Prostate gland (tissue), 2 donors: ENCODE measurements at regions not wholly inside any gene's neighbourhood (a gene's known extent, or its start where the extent isn't known, plus 50 kb on each side); places are given as distances from the start of the nearest gene placed in this dataset.

Experiments
- DNase-seq: peaks from one replicate; pipeline ENCODE4 v3.0.0-alpha.2; 2019; ENCODE audit warnings: low spot score
- H3K27ac ChIP-seq, 2 donors: fragments of 200-600 bp; sonication (generic); 2 replicates each; pipeline ENCODE4 v1.5.1; 2017 to 2019
- H3K27me3 ChIP-seq: fragments of 200-600 bp; sonication (generic); replicated peaks from 2 replicates; pipeline ENCODE4 v1.5.1; 2019; ENCODE audit not compliant: insufficient read depth
- H3K36me3 ChIP-seq, 2 donors: fragments of 200-600 bp; sonication (generic); 1 replicate in 1 of 2; 2 replicates in 1 of 2; pipeline versions ENCODE4 v1.5.1 to v1.8.1; 2017 to 2019
- H3K4me1 ChIP-seq: fragments of 200-600 bp; sonication (generic); replicated peaks from 2 replicates; pipeline ENCODE4 v1.5.1; 2019
- H3K4me3 ChIP-seq, 2 donors: fragments of 200-600 bp; sonication (generic); 2 replicates each; pipeline ENCODE4 v1.5.1; 2017 to 2019
- H3K9me3 ChIP-seq: fragments of 200-600 bp; sonication (generic); 2 replicates; pipeline ENCODE4 v1.5.1; 2017
- CTCF ChIP-seq, 4 experiments: fragments of 200-600 bp in 2 of 4; fragments of 450-650 bp in 2 of 4; sonication (generic) in 2 of 4; IDR thresholded peaks; 1 replicate in 3 of 4; 2 replicates in 1 of 4; pipeline ENCODE4 v1.5.1; 2016 to 2019; ENCODE audit warnings: antibody characterized with exemption in 4 of 4, mild to moderate bottlenecking in 2 of 4, moderate library complexity in 2 of 4
- POLR2A ChIP-seq: fragments of 450-650 bp; IDR thresholded peaks from one replicate; pipeline ENCODE4 v1.6.1; 2016; ENCODE audit warnings: antibody characterized with exemption, mild to moderate bottlenecking
- POLR2AphosphoS5 ChIP-seq: sonication (generic); formaldehyde crosslinking; IDR thresholded peaks from one replicate; pipeline ENCODE4 v1.6.1; 2017; ENCODE audit warnings: antibody characterized with exemption
- WGBS: methylation state at CpG from one replicate; pipeline ENCODE4 v1.1.5; 2018; 5-methylcytosine and 5-hydroxymethylcytosine counted together
- intact Hi-C: fragments of 100-400 bp; cut with DNase I; formaldehyde crosslinking; loops from one replicate; pipeline ENCODE4 v1.14.2; 2022

GRCh38 chr10:1847361-1847760, 110.0 kb upstream of the ADARB2 start:
- TF ChIP-seq CTCF (IDR thresholded peaks at IDR 0.05) (no peak), POLR2A (no peak), POLR2AphosphoS5 (no peak)
- 90% methylated on average over 18 of the region's 18 CpGs for WGBS
- H3K27ac ChIP-seq = no peak overlapping the region

DNA sequence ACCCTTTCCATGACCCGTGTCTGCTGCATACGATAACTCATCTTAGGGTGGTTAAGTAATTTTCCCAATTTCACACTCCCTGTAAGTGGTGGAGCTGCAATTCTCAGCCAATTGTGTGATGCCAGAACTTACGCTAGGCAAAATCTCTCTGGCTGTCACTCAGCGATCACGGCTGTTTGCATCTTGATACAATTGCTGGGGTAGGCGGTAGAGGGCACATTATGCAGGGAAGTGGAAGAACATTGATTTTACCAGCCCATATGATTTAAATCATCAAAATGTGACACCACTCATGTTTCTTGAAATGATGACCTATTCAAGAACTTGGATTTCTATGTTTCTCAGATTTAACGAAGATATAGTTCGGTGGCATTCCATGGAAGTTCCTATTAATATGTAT, 108.7 kb upstream of the ADARB2 start:
- Histone ChIP-seq H3K27ac (no peak overlapping the region), H3K27me3 (no peaks in the 10 kb centered on the region), H3K36me3 (no peaks in the 10 kb centered on the region), H3K4me3 (no peak overlapping the region), H3K9me3 (no peaks in the 10 kb centered on the region), H3K4me1 (no peaks in the 10 kb centered on the region)
- intact Hi-C loops = no loop called here
- no peak for TF ChIP-seq POLR2AphosphoS5
- TF ChIP-seq CTCF (IDR thresholded peaks at IDR 0.05) = no peak
- TF ChIP-seq POLR2A = no peak
- WGBS = 92% methylated on average over 8 of the region's 8 CpGs
- no peak for DNase-seq

More at GRCh38 chr10:1847361-1847760, 110.0 kb upstream of the ADARB2 start:
- DNase-seq = no peak
- Histone ChIP-seq H3K4me1 (no peaks in the 10 kb centered on the region), H3K27me3 (no peaks in the 10 kb centered on the region), H3K4me3 (no peak overlapping the region), H3K36me3 (no peaks in the 10 kb centered on the region), H3K9me3 (no peaks in the 10 kb centered on the region)
- intact Hi-C loops = no loop called here

GRCh38 chr10:1841759-1842158, 104.4 kb upstream of the ADARB2 start:
- no peak overlapping the region for H3K27ac ChIP-seq
- WGBS = 77% methylated on average over 3 of the region's 3 CpGs
- DNase-seq = no peak

GRCh38 chr10:1829712-1830111, 92.4 kb upstream of the ADARB2 start:
- WGBS = 62% methylated on average over 5 of the region's 5 CpGs
- Histone ChIP-seq H3K27me3 (no peaks in the 10 kb centered on the region), H3K27ac (no peak overlapping the region), H3K4me3 (no peak overlapping the region), H3K36me3 (no peaks in the 10 kb centered on the region), H3K9me3 (no peaks in the 10 kb centered on the region), H3K4me1 (no peaks in the 10 kb centered on the region)
- TF ChIP-seq POLR2AphosphoS5 = no peak
- no peak for TF ChIP-seq POLR2A
- no peak for TF ChIP-seq CTCF (IDR thresholded peaks at IDR 0.05)
- DNase-seq = no peak
- intact Hi-C loops = no loop called here

More at GRCh38 chr10:1841759-1842158, 104.4 kb upstream of the ADARB2 start:
- Histone ChIP-seq H3K36me3 (no peaks in the 10 kb centered on the region), H3K4me1 (no peaks in the 10 kb centered on the region), H3K4me3 (no peak overlapping the region), H3K27me3 (no peaks in the 10 kb centered on the region), H3K9me3 (no peaks in the 10 kb centered on the region)
- intact Hi-C loops = no loop called here
- TF ChIP-seq CTCF (IDR thresholded peaks at IDR 0.05) (no peak), POLR2AphosphoS5 (no peak), POLR2A (no peak)

DNA sequence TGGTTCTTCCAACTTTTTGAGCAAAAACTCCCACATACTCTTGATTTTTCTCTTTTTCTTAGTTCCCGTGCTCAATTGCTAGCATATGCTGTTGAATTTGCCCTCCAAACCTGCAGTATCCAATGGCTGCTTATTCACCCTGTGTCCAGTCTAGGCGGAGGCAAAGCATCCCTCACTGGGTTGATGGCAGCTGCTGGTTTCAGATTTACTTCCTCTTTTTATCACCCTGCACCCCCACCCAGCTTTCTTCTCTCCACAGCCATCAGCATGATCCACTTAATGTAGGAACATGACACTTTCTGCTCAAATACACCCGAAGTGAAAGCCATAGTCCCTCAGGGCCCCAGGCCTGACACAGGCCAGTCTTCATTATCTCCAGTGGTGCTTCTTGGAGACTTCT, 87.6 kb upstream of the ADARB2 start:
- H3K27ac ChIP-seq = no peak overlapping the region
- no peaks in the 10 kb centered on the region for H3K27me3 ChIP-seq
- 68% methylated on average over 3 of the region's 3 CpGs for WGBS
- H3K4me3 ChIP-seq = no peak overlapping the region
- no peaks in the 10 kb centered on the region for H3K9me3 ChIP-seq
- TF ChIP-seq CTCF (IDR thresholded peaks at IDR 0.05) (no peak), POLR2AphosphoS5 (no peak), POLR2A (no peak)
- no peaks in the 10 kb centered on the region for H3K4me1 ChIP-seq
- intact Hi-C loops = no loop called here
- no peaks in the 10 kb centered on the region for H3K36me3 ChIP-seq
- no peak for DNase-seq
